ENCODE measurements at regions not wholly inside any gene's neighbourhood (a gene's known extent, or its start where the extent isn't known, plus 50 kb on each side); places are given as distances from the start of the nearest gene placed in this dataset.
"Not testable (repeated sequence)": the region's sequence is repeated elsewhere in the genome, so short reads cannot be mapped to it uniquely, and the experiment has no call there.

- DNase-seq (ENCODE audit: low read depth in 2 of 2) = no peak
Measured at GRCh38 chr20:12455148-12455547, 537.5 kb downstream of the BTBD3 start.

DNA sequence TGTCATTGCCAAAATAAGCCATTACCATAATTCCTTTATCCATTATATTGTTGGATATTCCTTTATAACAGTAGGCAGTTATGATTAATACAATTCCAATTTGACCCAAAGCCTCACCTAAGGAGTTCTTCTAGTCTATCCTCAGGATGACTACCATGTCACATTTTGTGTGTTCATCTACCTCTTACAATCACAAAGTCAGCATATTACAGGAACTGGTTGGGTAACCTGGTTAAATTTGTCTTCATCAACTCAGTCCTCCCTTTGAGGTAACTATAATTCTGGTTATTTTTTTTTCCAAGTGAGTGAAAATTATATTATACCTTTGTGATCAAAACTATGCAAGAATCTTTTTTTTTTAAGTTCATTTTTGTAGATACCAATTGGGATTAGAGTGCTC lies 540.5 kb downstream of the BTBD3 start:
- no peak for DNase-seq (ENCODE audit: low read depth in 2 of 2)

GRCh38 chr20:12464036-12464435 lies 544.7 kb upstream of the SPTLC3 start:
- no peak for DNase-seq (ENCODE audit: low read depth in 2 of 2)

DNA sequence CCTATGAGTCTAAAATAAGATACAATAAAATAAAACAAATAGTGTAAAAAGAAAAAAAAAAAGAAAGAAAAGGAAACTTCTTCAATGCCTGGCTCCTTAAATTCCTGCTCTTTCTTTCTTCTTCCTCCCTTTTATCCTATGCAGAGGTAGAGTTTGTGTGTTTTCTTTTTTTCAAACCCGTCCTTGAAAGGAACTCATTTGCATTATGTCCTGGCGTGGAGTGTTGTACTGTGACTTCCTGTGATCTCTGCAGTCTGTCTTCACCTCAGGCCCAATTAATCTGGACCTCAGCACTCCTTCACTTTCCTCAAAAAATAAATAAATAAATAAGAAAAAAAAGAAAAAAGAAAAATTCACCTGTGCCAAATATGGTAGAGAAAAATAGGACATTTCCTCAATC lies 541.9 kb upstream of the SPTLC3 start:
- DNase-seq (ENCODE audit: low read depth in 2 of 2) = no peak

GRCh38 chr20:12467758-12468157 lies 541.0 kb upstream of the SPTLC3 start:
- no peak for DNase-seq (ENCODE audit: low read depth in 2 of 2)

GRCh38 chr20:12482661-12483060 lies 526.1 kb upstream of the SPTLC3 start:
- no peak for DNase-seq (ENCODE audit: low read depth in 2 of 2)

- no peak for DNase-seq (ENCODE audit: low read depth in 2 of 2)
Measured at GRCh38 chr20:12502443-12502842, 506.3 kb upstream of the SPTLC3 start.

DNA sequence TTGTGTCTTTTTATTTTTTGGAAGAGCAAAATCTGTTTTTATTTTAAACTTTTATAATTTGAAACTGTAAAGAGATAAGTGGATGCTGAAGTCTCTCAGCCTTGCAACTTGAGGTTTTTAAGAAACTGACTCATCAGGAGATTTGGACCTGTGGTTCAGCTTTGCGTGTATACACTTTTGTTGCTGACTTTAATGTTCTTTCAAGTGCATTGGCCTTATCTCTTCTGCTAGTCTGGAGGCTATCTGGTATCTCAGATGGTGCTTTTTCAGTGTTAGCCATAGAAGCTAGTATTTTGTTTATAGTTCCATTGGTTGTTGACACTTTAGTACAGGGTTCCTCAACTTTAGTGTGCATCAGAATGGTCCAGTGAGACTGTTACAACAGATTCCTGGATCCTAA lies 504.0 kb upstream of the SPTLC3 start:
- no peak for DNase-seq (ENCODE audit: low read depth in 2 of 2)

- no peak for DNase-seq (ENCODE audit: low read depth in 2 of 2)
Measured at GRCh38 chr20:12511499-12511898, 497.3 kb upstream of the SPTLC3 start.

- DNase-seq (ENCODE audit: low read depth in 2 of 2) = no peak
Measured at GRCh38 chr20:12512755-12513154, 496.0 kb upstream of the SPTLC3 start.

DNA sequence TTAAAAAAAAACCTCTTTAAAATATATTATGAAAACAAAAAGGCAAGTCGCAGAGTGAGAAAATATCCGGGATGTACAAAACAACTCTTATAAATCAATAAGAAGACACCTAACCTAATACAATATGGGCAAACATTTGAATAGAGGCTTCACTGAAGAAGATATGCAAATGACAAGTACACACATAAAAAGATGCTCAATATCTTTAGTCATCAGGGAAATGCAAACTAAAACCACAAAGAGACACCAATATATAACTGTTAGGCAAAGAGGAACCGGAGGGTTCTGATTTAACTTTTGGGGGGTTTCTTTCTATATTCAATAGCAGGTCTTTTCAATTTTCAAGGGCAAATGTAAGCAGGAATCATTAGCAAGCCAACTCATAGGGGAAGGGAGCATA lies 480.7 kb upstream of the SPTLC3 start:
- DNase-seq (ENCODE audit: low read depth in 2 of 2) = no peak

GRCh38 chr20:12528591-12529041 lies 480.2 kb upstream of the SPTLC3 start:
- no peak for DNase-seq (ENCODE audit: low read depth in 2 of 2)

DNA sequence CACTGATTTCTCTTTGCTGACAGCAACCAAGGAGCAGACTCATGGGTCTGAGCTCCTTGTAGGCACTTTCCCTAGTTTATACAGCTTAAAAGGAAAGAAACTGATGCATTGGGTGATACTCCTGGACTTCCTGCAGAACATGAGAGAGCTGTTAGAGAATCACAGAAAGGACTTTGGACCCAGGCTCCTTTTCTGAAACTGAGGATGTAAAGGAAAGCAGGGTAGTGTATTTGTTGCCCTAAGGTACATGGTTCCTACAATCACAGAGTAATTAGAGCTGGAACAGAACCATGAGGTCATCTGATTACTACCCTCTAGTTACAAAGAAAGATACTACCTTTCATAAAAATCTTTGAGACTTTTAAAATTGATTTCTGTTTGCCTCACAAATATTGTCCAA lies 477.1 kb upstream of the SPTLC3 start:
- DNase-seq (ENCODE audit: low read depth in 2 of 2) = no peak

DNA sequence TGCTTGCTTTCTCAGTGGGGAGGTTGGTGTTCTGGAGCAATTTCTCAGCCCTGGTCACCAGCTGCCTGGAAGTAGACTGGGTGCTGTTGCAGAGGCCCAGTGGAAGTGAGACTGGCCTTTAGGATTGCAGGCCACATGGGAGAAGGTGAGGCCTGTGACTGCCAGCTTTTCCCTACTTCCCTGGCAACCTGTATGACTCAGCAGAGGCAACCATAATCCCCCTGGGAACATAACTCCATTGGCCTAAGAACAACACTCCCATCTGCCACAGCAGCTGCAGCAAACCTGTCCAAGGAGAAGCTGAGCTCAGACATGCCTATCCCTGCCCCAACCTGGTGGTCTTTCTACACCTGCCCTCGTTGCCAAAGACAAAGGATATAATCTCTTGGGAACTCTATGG lies 473.5 kb upstream of the SPTLC3 start:
- DNase-seq (ENCODE audit: low read depth in 2 of 2) = no peak

GRCh38 chr20:12535770-12536169 lies 473.0 kb upstream of the SPTLC3 start:
- no peak for DNase-seq (ENCODE audit: low read depth in 2 of 2)

DNA sequence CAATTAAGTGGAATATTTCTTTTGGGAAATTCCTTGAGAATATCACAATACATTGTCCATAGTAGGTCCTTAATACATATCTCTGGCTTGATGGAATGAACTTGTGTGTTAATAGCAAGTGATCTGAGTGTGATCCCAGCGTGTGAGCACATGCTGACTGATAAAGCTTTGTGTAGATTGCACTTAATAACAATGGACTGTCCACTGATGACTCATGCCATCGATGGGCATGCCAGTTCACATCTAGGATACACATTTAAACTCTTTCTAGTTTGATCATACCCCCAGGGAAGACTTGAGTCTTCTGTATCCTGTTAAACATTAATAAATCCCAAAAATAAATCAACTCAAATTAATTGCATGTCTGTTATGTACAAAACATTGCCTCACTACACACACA lies 454.3 kb upstream of the SPTLC3 start:
- DNase-seq (ENCODE audit: low read depth in 2 of 2) = no peak

- no peak for DNase-seq (ENCODE audit: low read depth in 2 of 2)
Measured at GRCh38 chr20:12555369-12555768, 453.4 kb upstream of the SPTLC3 start.

- not testable (repeated sequence) for DNase-seq (ENCODE audit: low read depth in 2 of 2)
Measured at GRCh38 chr20:12555849-12556248, 452.9 kb upstream of the SPTLC3 start.

- no peak for DNase-seq (ENCODE audit: low read depth in 2 of 2)
Measured at GRCh38 chr20:12557224-12557623, 451.5 kb upstream of the SPTLC3 start.

GRCh38 chr20:12564979-12565378 lies 443.8 kb upstream of the SPTLC3 start:
- DNase-seq (ENCODE audit: low read depth in 2 of 2) = no peak

- DNase-seq (ENCODE audit: low read depth in 2 of 2) = no peak
Measured at GRCh38 chr20:12566596-12566995, 442.2 kb upstream of the SPTLC3 start.

- DNase-seq (ENCODE audit: low read depth in 2 of 2) = no peak
Measured at GRCh38 chr20:12570371-12570770, 438.4 kb upstream of the SPTLC3 start.

GRCh38 chr20:12573442-12573841 lies 435.3 kb upstream of the SPTLC3 start:
- no peak for DNase-seq (ENCODE audit: low read depth in 2 of 2)

DNA sequence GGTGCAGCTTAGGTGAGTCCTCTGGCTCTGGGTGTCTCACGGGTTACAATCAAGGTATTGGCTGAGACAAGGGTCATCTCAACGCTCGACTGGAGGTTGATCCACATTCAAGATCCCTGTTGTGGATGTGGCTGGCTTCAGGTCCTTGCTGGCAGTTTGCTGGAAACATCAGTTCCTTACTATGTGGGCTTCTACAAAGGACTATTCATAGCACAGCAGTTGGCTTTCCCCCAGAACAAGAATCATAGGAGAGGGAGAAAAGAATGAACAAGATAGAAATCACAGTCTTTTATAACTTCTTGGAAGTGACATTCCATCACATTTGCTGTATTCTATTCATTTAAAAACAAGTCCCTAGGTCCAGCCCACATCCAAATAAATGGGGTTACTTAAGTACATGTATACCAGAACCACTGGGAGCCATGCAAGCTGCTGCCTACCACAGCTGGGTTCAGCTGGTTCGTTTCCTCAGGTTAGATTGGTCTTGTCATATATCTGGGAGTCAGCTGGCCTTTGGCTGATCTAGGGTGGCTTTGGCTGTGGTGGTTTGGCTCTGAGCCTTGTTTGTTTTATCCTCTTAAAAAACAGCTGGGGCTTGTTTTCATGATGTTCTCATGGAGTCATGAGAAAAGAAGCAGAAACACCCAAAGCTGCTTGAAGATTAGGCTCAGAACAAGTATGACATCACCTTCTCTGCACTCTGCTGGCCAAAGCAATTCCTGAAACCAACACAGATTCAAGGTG lies 433.2 kb upstream of the SPTLC3 start:
- DNase-seq (ENCODE audit: low read depth in 2 of 2) = no peak
